Kidney capillary endothelial cell (primary cell): ENCODE measurements at regions not wholly inside any gene's neighbourhood (a gene's known extent, or its start where the extent isn't known, plus 50 kb on each side); places are given as distances from the start of the nearest gene placed in this dataset.

Experiments used
- DNase-seq: peaks from one replicate; pipeline ENCODE4 v3.0.0-alpha.2; 2018; ENCODE audit warnings: low spot score

GRCh38 chr10:33813415-33813814, 478.9 kb upstream of the NRP1 start:
- no peak for DNase-seq

DNA sequence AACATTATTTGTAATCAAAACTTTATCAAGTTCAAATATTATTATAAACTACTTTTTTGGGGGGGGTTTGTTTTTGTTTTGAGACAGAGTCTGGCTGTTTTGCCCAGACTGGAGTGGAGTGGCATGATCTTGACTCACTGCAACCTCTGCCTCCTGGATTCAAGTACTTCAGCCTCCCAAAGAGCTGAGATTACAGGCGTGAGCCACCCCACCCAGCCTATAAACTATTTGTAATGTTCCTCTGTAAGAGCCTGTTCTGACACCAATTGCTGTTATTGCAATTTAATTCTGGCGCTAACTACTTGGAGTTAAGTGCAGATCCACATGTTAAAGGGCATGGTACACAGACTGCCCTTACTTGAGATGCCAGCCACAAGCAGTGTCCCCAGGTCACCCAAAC, 478.1 kb upstream of the NRP1 start:
- no peak for DNase-seq

- DNase-seq = no peak
Measured at GRCh38 chr10:33810986-33811385, 476.5 kb upstream of the NRP1 start.

DNA sequence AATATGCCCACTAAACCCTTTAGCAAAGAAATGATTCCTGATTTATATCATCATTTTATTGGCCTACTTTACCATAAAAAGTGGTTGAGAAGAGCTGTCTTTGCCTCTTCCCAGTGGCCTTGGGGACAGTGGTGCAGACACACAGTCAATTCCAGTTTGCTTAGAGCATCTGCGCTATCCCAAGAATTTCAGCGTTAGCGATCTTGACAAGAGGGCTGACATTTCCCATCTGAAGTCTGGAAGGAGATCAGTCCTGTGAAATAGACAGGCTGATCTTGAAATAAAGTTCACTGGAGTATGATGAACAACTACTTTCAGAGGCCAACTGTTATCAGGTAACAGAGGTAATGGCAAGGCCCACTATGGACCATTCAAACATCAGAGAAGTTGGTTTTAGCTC, 475.3 kb upstream of the NRP1 start:
- DNase-seq = no peak

DNA sequence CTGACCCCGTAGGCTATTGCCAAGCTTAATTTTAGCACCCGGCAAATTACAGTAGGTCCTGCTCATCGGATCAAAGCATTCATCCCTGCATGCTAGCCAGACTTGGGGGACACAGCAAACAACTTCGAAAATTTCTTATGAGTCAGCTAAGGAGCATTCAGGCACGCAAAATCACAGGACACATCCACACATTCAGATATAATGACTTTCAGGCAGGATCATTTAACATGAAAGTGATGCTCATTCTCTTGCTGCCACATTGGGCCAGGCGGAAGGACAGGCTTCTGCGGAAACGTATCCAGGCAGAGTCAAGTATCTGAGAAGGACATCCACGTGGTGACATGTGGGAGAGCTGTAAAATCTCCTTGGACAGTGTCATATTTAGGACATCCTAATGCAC, 474.0 kb upstream of the NRP1 start:
- no peak for DNase-seq

DNA sequence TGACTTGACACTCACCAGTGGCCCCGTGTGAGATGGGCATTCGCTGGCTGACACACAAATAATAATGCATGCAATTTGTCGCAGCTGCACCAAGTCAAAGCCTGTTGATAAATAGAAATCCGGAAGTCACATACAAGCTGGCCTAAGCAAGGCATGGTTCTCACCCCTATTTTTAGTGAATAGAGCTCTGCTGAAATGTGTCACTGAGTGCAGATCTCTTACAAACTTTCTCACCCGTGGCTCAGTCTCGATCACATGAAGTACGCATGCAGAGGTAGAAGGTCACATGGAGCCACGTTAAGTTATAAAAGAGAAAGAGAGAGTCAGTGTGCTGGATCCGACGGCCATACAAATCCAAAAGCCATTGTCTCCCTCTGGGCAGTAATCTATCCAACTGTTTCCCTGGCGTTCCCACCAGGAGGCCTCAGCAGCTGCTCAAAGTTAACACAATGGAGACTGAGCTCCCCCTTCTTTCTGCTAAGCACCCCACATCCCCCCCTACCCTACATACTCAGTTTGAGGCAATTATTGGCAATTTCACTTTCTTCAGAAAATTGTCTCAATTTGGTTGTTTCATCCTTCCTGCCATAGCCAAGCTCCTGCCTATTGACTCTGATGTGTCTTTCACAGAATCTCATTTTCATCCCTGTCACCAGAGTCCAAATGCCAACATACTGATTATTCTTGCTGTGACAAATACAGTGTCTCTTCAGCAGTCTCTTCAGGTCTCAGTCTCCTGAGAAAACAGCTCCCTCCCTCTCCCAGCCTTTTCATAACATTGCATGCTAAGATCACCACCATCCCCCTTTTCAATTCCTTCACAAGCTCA, 473.3 kb upstream of the NRP1 start:
- DNase-seq = no peak

DNA sequence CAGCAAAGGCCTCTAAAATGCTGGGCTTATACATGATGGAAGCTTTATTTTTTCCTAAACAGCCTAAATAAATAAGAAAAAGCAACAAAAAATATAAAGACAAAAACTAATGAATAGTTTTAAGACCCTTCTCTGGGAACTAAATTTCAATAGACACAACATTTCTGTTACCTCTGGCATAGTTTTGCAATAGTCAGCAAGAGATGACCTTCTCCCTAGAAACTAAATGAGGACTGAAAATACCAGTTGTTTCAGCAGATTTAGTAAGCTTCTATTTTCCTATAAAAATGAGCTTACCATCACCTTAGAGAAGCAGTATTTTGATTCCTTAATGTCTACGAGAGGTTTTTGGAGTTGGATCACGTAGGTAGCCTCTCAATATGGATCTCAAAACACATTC, 471.4 kb upstream of the NRP1 start:
- DNase-seq = no peak

- no peak for DNase-seq
Measured at GRCh38 chr10:33804584-33804983, 470.1 kb upstream of the NRP1 start.

DNA sequence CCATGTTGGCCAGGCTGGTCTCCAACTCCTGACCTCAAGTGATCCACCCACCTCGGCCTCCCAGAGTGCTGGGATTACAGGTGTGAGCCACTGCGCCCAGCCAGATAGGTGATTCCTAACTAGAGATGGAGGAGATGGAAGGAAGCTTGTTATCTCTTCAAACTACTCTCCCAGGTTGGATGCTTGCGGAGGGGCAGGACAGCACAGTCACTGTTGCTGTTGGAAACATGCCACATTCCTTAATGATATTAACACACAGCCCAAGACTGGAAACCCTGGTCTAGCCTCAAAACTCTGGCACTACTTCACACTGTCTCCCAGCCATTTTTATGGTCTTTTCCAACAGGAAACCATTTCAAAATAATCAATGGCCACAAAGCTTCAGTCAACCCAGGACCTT, 468.8 kb upstream of the NRP1 start:
- DNase-seq = no peak

DNA sequence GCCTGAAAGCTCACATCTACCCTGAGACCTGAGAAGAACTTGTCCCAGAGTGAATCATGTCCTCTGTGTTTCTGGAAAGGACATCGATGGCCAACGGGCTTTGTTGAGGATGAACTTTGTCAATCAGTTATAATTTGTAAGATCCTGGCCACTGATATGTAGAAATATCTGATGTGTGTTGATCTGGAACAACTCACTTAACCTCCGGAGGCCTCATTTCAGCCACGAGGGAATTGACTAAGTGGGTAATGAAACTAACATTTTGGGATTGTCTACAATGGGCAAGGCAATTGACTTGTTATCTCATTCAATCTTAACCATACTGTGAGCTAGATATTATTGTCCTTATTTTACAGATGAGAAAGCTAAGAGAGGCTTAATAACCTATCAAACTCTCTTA, 468.1 kb upstream of the NRP1 start:
- DNase-seq = no peak

DNA sequence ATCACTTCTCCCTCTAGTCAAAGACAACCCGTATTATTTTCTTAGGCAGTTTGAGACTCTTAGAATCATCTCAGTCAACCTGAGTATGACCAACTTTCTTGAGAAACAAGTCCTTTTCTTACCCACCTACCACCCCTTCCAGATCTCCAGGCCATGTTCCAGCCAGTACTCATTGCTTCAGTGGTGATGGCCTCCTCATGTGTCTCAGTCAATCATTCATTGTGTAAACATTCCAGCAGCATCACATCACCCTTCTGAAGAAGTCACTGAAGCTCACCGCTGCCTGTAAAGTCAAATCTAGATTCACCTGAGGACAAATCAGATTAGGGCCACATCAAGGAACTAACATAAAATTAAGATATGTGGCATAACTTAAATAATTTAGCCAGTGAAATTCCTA, 467.2 kb upstream of the NRP1 start:
- DNase-seq = no peak

GRCh38 chr10:33800986-33801385, 466.5 kb upstream of the NRP1 start:
- no peak for DNase-seq

- no peak for DNase-seq
Measured at GRCh38 chr10:33800545-33800944, 466.1 kb upstream of the NRP1 start.

DNA sequence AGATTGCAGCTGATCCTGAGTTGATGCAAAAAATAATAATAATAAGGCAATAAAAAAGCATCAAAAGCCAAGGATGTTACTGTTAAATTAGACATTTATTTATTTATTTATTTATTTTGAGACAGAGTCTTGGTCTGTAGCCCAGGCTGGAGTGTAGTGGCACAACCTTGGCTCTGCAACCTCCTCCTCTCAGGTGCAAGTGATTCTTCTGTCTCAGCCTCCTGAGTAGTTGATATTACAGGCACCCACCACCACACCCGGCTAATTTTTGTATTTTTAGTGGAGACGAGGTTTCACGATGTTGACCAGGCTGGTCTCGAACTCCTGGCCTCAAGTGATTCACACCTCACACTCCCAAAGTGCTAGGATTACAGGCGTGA, 465.5 kb upstream of the NRP1 start:
- no peak for DNase-seq

DNA sequence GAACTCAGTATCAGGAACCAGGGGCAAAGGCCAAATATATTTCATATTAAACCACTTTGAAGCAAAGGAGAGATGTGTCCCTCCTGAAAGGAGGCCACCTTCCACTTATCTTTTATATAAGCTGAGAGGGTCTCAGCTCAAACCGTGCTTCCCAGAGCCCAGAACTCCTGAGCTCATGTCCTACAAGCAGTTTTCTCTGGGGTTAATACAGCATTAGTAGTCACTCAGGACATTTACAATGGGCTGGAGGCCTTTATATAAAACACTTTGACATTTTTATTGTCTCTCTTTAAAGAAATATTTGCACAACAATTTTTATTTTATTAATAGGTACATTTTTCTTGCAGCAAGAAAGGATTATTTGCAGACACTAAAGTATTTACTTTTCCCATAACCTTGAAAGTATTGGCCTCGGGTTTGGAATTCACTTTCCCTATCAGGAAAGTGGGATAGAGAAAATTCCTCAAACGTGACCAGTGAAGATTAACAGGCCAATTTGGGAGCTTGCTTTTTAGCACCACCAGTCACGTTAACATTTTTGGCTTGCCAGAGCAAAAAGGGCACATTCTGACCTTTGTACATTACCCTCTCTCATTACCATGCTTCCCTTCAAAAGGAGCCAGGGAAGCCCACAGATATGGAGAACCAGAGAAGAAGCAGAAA, 464.9 kb upstream of the NRP1 start:
- DNase-seq = no peak

DNA sequence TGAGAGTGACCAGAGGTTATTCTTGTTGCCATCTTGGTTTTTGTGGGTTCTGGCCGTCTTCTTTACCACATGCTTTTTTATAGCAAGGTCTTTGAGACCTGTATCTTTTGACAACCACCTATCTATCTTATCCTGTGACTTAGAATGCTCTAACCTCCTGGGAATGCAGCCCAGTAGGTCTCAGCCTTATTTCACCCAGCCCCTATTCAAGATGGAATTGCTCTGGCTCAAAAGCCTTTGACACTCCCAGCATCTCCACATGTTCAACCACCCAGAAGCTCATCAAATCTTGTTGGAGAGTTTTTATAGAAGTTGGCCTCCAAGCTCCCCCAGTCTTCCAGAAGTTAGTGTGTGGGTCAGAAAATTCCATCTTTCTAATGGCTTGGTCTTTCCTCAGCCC, 464.3 kb upstream of the NRP1 start:
- DNase-seq = no peak

GRCh38 chr10:33796680-33797079, 462.2 kb upstream of the NRP1 start:
- DNase-seq = no peak

DNA sequence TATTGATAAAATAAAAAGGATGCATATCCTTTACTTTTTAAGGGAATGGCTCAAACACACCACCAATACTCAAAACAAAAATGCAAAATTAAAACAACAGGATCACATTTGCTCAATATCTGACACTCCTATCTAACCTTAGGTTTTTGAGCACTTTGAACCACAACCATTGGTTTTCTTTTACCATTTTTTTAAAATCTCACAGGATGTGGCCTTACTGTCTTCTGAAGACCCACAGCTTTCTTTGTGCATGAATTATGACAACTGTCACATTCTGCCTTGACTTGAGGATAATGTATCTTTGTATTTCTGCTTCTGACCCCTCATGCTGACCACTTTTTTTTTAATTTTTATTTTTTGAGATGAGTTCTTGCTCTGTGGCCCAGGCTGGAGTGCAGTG, 461.1 kb upstream of the NRP1 start:
- no peak for DNase-seq

DNA sequence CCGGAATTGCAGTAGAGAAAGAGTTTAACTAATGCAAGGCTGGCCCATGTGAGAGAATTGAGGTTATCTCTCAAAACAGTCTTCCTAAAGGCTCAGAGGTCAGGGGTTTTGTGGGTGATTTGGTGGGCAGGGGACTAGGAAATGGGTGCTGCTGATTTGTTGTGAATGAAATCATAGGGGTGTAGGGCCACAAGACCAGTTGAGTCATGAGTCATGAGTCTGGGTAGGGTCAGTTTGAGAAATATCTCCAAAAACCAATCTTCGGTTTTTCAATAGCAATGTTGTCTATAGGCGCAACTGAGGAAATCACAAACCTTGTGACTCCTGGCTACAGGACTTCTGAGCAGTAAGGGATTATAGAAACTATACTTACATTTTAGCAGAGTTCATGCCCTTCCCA, 460.0 kb upstream of the NRP1 start:
- DNase-seq = no peak

- DNase-seq = no peak
Measured at GRCh38 chr10:33793793-33794192, 459.3 kb upstream of the NRP1 start.

- no peak for DNase-seq
Measured at GRCh38 chr10:33791272-33791660, 456.8 kb upstream of the NRP1 start.

DNA sequence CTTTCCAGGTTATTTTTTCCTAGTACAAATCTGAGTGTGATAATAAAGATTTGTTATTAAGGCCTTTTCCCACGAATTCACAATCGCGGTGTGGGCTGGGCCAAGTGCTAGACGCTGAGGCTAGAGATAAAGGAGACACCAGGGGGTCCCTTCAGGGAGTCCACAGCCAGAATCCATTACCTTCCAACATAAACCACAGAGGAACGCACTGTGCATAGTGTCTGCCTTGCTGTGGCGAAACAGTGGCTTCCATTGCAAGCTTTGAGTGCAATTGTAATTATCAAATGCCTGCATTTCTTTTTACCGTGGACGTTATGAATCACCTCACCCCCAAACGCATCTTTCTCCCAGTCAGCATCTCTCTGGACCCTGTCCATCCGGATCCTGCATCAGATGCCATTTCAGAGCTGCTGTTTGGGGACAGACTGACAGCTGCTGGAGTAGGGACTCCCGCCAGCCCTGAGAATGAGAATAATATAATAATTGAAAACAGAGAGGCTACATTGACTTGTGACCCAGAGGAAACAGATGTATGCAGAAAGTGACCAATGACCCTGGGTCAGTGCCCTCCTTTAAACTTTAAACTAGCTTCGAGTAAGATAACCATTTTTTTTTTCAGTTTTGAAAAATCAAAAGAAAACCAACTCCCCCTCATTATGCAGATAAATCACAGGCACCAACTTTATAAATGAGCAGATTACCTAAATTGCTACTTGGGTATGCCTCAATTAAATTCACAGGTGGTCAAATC, 456.2 kb upstream of the NRP1 start:
- no peak for DNase-seq

GRCh38 chr10:33783557-33783956, 449.1 kb upstream of the NRP1 start:
- DNase-seq = no peak
